Upper lobe of left lung (tissue), 4 donors: ENCODE measurements at regions not wholly inside any gene's neighbourhood (a gene's known extent, or its start where the extent isn't known, plus 50 kb on each side); places are given as distances from the start of the nearest gene placed in this dataset.

Experiments
- CTCF ChIP-seq, 6 experiments: fragments of 450-650 bp in 4 of 6; fragments of 200-600 bp in 2 of 6; sonication (generic) in 2 of 6; IDR thresholded peaks; one replicate each; pipeline ENCODE4 v1.5.1; 2016 to 2019; ENCODE audit warnings: antibody characterized with exemption in 6 of 6
- EP300 ChIP-seq, 4 donors: sonication (generic); formaldehyde crosslinking; IDR thresholded peaks; one replicate each; pipeline ENCODE4 v1.5.1; 2017; ENCODE audit warnings: antibody characterized with exemption in 4 of 4, control low read depth in 2 of 4
- POLR2A ChIP-seq, 4 donors: fragments of 450-650 bp; IDR thresholded peaks; one replicate each; pipeline ENCODE4 v1.5.1; 2016 to 2017; ENCODE audit warnings: antibody characterized with exemption in 4 of 4, mild to moderate bottlenecking in 2 of 4
- POLR2AphosphoS5 ChIP-seq, 2 donors: sonication (generic); formaldehyde crosslinking; IDR thresholded peaks; one replicate each; pipeline ENCODE4 v1.5.1; 2017; ENCODE audit warnings: antibody characterized with exemption in 2 of 2

GRCh38 chr11:103735497-103736032 is 300.9 kb upstream of the DDI1 start:
- TF ChIP-seq POLR2AphosphoS5 (IDR thresholded peaks at IDR 0.05) (no peak), CTCF (IDR thresholded peaks at IDR 0.05) (no peak), POLR2A (IDR thresholded peaks at IDR 0.05) (no peak), EP300 (IDR thresholded peaks at IDR 0.05) (no peak)
